Adrenal gland (tissue), 9 donors: ENCODE measurements at regions not wholly inside any gene's neighbourhood (a gene's known extent, or its start where the extent isn't known, plus 50 kb on each side); places are given as distances from the start of the nearest gene placed in this dataset.
A peak's percentile ranks its signal among the peaks of the same experiment; 100 is the strongest.

ENCODE experiments used
- DNase-seq, 7 donors: peaks; one replicate each; pipeline ENCODE4 v3.0.0-alpha.2; 2019 to 2020
- H3K27ac ChIP-seq, 5 donors: fragments of 200-600 bp; sonication (generic) in 4 of 5; 1 replicate in 3 of 5; 2 replicates in 2 of 5; pipeline versions ENCODE4 v1.5.1 to v1.8.0; 2016 to 2020; ENCODE audit warnings: mild to moderate bottlenecking in 1 of 5
- H3K27me3 ChIP-seq: fragments of 200-600 bp; 2 replicates; pipeline ENCODE4 v1.8.0; 2021
- H3K36me3 ChIP-seq, 2 donors: fragments of 200-600 bp; replicated peaks in 1 of 2; 1 replicate in 1 of 2; 2 replicates in 1 of 2; pipeline versions ENCODE4 v1.5.1 to v1.8.0; 2018 to 2022
- H3K4me1 ChIP-seq, 2 donors: fragments of 200-600 bp; replicated peaks in 1 of 2; 1 replicate in 1 of 2; 2 replicates in 1 of 2; pipeline versions ENCODE4 v1.5.1 to v1.8.0; 2018 to 2021
- H3K4me3 ChIP-seq, 4 donors: fragments of 200-600 bp; sonication (generic) in 3 of 4; one replicate each; pipeline ENCODE4 v1.5.1; 2016 to 2018
- H3K9me3 ChIP-seq, 3 donors: fragments of 200-600 bp; sonication (generic) in 1 of 3; replicated peaks in 1 of 3; 1 replicate in 2 of 3; 2 replicates in 1 of 3; pipeline versions ENCODE4 v1.5.1 to v1.8.0; 2016 to 2021
- POLR2A ChIP-seq, 2 donors: fragments of 450-650 bp; IDR thresholded peaks; one replicate each; pipeline ENCODE4 v1.6.1; 2017; ENCODE audit warnings: antibody characterized with exemption in 2 of 2, mild to moderate bottlenecking in 2 of 2, moderate library complexity in 1 of 2
- WGBS, 4 donors: extraction: QIAGEN DNeasy Blood & Tissue Kit in 2 of 4; methylation state at CpG; one replicate each; pipeline versions ENCODE4 v1.1.5 to v1.1.7; 2013 to 2017; 5-methylcytosine and 5-hydroxymethylcytosine counted together
- intact Hi-C, 2 donors: fragments of 100-400 bp; cut with DNase I; formaldehyde crosslinking; loops; one replicate each; pipeline versions ENCODE4 v1.14.1 to v1.15.0; 2022 to 2023
- TF ChIP-seq, protein P1 (sequence below), 6 experiments: fragments of 450-650 bp in 4 of 6; fragments of 200-600 bp in 2 of 6; sonication (generic) in 1 of 6; IDR thresholded peaks; 1 replicate in 5 of 6; 2 replicates in 1 of 6; pipeline versions ENCODE4 v1.5.1 to v1.8.0; 2016 to 2021; ENCODE audit warnings: antibody characterized with exemption in 6 of 6, mild to moderate bottlenecking in 2 of 6, moderate library complexity in 1 of 6
- donor health status: healthy with polysubstance abuse.
- donor health status: Bipolar disorder and iron deficiency.
- donor health status: DM: yes; HTN: yes; CAD: no.
- donor health status: DM: no; HTN: no; CAD: no.
- donor health status: DM: no; HTN: no; CAD: no.

DNA sequence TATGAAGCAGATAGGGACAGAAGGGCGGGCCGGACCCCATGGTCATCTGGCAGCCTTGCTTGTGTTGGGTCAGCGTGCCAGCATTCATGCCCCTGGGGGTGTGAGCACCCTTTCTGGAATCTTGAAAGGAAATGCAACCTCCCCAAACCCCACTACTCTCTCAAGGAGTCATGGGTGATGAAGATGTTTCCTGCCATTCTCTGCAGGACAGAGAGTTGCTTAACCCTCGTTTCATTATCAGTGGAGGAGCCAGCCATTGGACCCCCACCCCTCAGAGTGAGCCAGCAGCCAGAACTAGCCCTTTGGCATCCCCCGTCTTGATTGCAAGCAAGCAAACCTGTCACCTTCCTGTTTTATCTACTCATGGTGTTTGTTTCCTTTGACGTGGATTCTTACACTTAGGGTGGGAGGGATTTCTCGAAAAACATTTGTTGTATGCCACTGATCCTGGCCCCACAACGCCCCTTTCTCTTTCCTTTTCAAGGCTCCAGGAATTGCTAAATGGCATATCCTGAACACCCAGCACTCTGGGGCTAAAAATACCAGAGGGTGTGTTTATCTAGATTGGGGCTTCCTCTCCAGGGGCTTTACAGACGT is 258.3 kb downstream of the ETS1 start:
- no peaks in the 10 kb centered on the region for H3K4me1 ChIP-seq
- H3K4me3 ChIP-seq = no peak overlapping the region
- intact Hi-C loops = no loop called here
- TF ChIP-seq, protein P1, sequence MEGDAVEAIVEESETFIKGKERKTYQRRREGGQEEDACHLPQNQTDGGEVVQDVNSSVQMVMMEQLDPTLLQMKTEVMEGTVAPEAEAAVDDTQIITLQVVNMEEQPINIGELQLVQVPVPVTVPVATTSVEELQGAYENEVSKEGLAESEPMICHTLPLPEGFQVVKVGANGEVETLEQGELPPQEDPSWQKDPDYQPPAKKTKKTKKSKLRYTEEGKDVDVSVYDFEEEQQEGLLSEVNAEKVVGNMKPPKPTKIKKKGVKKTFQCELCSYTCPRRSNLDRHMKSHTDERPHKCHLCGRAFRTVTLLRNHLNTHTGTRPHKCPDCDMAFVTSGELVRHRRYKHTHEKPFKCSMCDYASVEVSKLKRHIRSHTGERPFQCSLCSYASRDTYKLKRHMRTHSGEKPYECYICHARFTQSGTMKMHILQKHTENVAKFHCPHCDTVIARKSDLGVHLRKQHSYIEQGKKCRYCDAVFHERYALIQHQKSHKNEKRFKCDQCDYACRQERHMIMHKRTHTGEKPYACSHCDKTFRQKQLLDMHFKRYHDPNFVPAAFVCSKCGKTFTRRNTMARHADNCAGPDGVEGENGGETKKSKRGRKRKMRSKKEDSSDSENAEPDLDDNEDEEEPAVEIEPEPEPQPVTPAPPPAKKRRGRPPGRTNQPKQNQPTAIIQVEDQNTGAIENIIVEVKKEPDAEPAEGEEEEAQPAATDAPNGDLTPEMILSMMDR (IDR thresholded peaks at IDR 0.05) = no peak
- no peak for TF ChIP-seq POLR2A (IDR thresholded peaks at IDR 0.05)
- H3K36me3 ChIP-seq = no peaks in the 10 kb centered on the region
- H3K27ac ChIP-seq = peak overlapping the region in 1 of 5 donors; percentile 78
- peak; percentile 22 to 79 (median 53) for DNase-seq
- WGBS, 4 donors = 39 to 57% (median 48%) methylated on average over 9 of the region's 9 CpGs
- no peaks in the 10 kb centered on the region for H3K27me3 ChIP-seq
- H3K9me3 ChIP-seq = no peaks in the 10 kb centered on the region

DNA sequence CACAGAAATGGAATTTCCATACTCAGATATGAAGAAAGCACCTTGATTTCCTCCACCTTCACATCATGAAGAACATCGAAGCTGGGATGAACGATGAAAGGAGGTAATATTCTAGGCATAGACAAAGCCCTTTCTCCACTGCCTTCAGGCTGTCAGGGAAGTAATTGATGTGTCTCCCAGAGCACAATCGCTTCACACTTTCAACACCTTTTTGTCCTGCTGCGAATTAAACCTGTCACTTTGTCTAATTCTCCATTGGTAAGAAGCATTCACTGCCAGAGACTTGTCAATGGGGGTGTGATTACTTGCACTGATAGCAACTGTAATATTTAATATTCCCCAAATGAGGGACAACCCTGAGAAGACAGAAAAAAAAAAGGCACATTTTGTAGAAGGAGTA is 260.1 kb downstream of the ETS1 start:
- Histone ChIP-seq H3K27ac (no peak overlapping the region), H3K27me3 (no peaks in the 10 kb centered on the region), H3K9me3 (no peaks in the 10 kb centered on the region), H3K36me3 (no peaks in the 10 kb centered on the region), H3K4me1 (no peaks in the 10 kb centered on the region), H3K4me3 (no peak overlapping the region)
- no peak for TF ChIP-seq POLR2A (IDR thresholded peaks at IDR 0.05)
- no peak for DNase-seq
- intact Hi-C loops = no loop called here
- WGBS, 4 donors = 85 to 88% (median 85%) methylated on average over 4 of the region's 4 CpGs

DNA sequence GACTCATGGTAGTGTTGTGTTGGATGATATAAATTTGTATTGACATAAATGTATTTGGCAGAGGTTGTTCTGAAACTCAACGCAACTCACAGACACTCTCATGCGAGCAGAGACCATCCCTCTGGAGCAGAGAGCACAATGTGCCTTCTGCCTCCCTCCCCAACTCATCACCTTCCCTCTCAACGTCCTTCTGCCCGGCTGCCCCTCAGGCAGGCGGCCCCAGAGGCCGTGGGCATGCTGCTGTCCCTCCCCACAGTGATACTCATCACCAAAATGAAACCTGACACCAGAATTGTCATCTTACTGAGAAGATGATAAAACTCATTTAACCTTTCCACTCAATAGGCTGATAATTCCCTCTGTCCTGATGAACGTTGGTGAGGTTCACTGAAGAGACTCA is 260.6 kb downstream of the ETS1 start:
- Histone ChIP-seq H3K4me3 (no peak overlapping the region), H3K36me3 (no peaks in the 10 kb centered on the region), H3K4me1 (no peaks in the 10 kb centered on the region), H3K27ac (no peak overlapping the region), H3K9me3 (no peaks in the 10 kb centered on the region), H3K27me3 (no peaks in the 10 kb centered on the region)
- no peak for TF ChIP-seq POLR2A (IDR thresholded peaks at IDR 0.05)
- TF ChIP-seq, protein P1 (IDR thresholded peaks at IDR 0.05) = no peak
- 62 to 86% (median 64%) methylated on average over 3 to 7 of the region's 7 CpGs for WGBS, 4 donors
- intact Hi-C loops = no loop called here
- no peak for DNase-seq

DNA sequence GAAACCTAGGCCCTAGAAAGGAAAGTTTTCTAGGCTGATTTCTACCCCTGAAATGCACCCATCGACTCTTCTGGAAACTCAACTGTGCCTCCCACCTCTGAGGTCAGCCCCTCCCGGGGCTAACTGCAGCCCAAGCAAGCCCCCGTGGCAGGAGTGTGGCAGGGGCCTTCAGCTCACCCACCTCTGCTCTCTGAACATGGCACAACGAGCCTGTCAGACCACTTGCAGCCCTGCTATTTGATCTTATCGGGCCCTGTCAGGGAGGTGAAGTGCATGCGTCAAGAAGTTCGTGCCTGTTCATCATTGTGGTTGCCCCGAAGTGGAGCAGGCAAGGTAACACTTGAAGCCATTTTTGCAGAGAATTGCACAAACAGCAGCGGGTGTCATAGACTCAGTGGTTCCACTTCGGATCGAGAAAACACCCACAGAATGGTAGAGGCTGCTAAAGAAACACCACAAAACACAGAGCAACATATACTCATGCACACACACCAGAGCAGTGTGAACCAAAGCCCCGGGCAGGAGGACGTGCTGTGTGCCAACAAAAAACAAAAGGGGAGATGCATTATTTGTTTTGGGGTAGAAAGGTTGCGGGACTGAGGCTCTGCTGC is 262.7 kb downstream of the ETS1 start:
- H3K9me3 ChIP-seq = no peaks in the 10 kb centered on the region
- TF ChIP-seq POLR2A (IDR thresholded peaks at IDR 0.05) = no peak
- TF ChIP-seq, protein P1 (IDR thresholded peaks at IDR 0.05) = no peak
- no peaks in the 10 kb centered on the region for H3K36me3 ChIP-seq
- intact Hi-C loops = no loop called here
- no peaks in the 10 kb centered on the region for H3K4me1 ChIP-seq
- no peaks in the 10 kb centered on the region for H3K27me3 ChIP-seq
- 77 to 90% (median 82%) methylated on average over 14 of the region's 14 CpGs for WGBS, 4 donors
- DNase-seq = peak in 1 of 7 donors; percentile 20
- H3K4me3 ChIP-seq = no peak overlapping the region
- no peak overlapping the region for H3K27ac ChIP-seq

DNA sequence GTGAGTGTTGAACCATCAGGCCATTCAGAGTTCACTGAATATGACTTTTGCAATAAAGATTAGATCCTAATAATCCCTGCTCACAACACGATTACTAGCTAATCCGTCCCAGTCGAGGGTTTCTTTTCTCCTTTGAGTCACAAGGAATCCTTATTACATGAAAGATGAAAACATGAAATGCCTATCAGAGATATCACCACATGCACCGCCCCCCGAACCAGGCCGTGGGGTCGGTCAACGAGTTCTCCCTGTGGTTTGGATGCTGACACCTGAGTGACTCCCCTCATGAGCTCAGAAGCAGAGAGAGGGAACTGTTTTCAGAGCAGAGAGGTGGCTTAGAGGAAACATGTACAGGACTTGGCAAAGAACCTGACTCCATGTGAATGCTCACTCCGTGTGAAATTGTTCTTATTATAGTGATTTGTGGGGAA is 263.3 kb downstream of the ETS1 start:
- no peaks in the 10 kb centered on the region for H3K4me1 ChIP-seq
- intact Hi-C loops = no loop called here

More for the DNA sequence above, 263.3 kb downstream of the ETS1 start:
- no peak overlapping the region for H3K27ac ChIP-seq
- no peak overlapping the region for H3K4me3 ChIP-seq
- WGBS, 4 donors = 77 to 91% (median 81%) methylated on average over 9 of the region's 9 CpGs
- H3K27me3 ChIP-seq = no peaks in the 10 kb centered on the region
- H3K9me3 ChIP-seq = no peaks in the 10 kb centered on the region
- TF ChIP-seq, protein P1 (IDR thresholded peaks at IDR 0.05) = no peak
- no peaks in the 10 kb centered on the region for H3K36me3 ChIP-seq
- DNase-seq = no peak
